CD14-positive monocyte (primary cell): ENCODE measurements at regions not wholly inside any gene's neighbourhood (a gene's known extent, or its start where the extent isn't known, plus 50 kb on each side); places are given as distances from the start of the nearest gene placed in this dataset.

Source experiments
- DNase-seq, 3 donors: peaks; one replicate each; pipeline ENCODE4 v3.0.0-alpha.2; 2011 to 2022
- H2AFZ ChIP-seq: 2 replicates; pipeline ENCODE4 v1.6.0; 2012; ENCODE audit warnings: mild to moderate bottlenecking, low read depth, low read length, inconsistent platforms; ENCODE audit not compliant: insufficient read depth, poor library complexity, severe bottlenecking
- H3K27ac ChIP-seq, 2 donors: 1 replicate in 1 of 2; 2 replicates in 1 of 2; pipeline ENCODE4 v1.5.1; 2012 to 2013; ENCODE audit warnings: low read length in 2 of 2, control low read depth in 1 of 2, inconsistent platforms in 1 of 2, low read depth in 1 of 2, mild to moderate bottlenecking in 1 of 2
- H3K27me3 ChIP-seq, 2 donors: one replicate each; pipeline versions ENCODE4 v1.6.0 to v1.6.1; 2011 to 2013; ENCODE audit warnings: low read length in 2 of 2; ENCODE audit not compliant: control insufficient read depth in 2 of 2, insufficient read depth in 2 of 2
- H3K36me3 ChIP-seq, 2 donors: replicated peaks in 1 of 2; 1 replicate in 1 of 2; 2 replicates in 1 of 2; pipeline versions ENCODE4 v1.5.1 to v1.6.1; 2012 to 2013; ENCODE audit warnings: low read length in 2 of 2, control low read depth in 1 of 2, inconsistent platforms in 1 of 2, mild to moderate bottlenecking in 1 of 2; ENCODE audit not compliant: insufficient read depth in 2 of 2, control insufficient read depth in 1 of 2
- H3K4me1 ChIP-seq, 2 donors: 1 replicate in 1 of 2; 2 replicates in 1 of 2; pipeline versions ENCODE4 v1.5.1 to v1.6.1; 2012 to 2013; ENCODE audit warnings: low read length in 2 of 2, control low read depth in 1 of 2, inconsistent platforms in 1 of 2, mild to moderate bottlenecking in 1 of 2, moderate library complexity in 1 of 2; ENCODE audit not compliant: insufficient read depth in 2 of 2, control insufficient read depth in 1 of 2
- H3K4me2 ChIP-seq: replicated peaks from 2 replicates; pipeline ENCODE3; 2012; ENCODE audit warnings: low read length, moderate library complexity, mild to moderate bottlenecking; ENCODE audit not compliant: poor library complexity, severe bottlenecking; ENCODE audit errors: extremely low read depth
- H3K4me3 ChIP-seq, 3 experiments: fragments of 200-600 bp in 1 of 3; sonication (generic) in 1 of 3; replicated peaks in 1 of 3; 1 replicate in 2 of 3; 2 replicates in 1 of 3; pipeline ENCODE4 v1.5.1; 2011 to 2013; ENCODE audit warnings: low read length in 3 of 3, mild to moderate bottlenecking in 3 of 3, control low read depth in 2 of 3, low read depth in 2 of 3, inconsistent platforms in 1 of 3, moderate library complexity in 1 of 3
- H3K79me2 ChIP-seq: 2 replicates; pipeline ENCODE4 v1.6.0; 2012; ENCODE audit warnings: mild to moderate bottlenecking, control low read depth, inconsistent platforms, low read length, moderate library complexity; ENCODE audit not compliant: insufficient read depth
- H3K9ac ChIP-seq: 2 replicates; pipeline ENCODE4 v1.6.0; 2017; ENCODE audit warnings: low read length, mild to moderate bottlenecking; ENCODE audit not compliant: insufficient read depth, poor library complexity, severe bottlenecking
- H3K9me3 ChIP-seq, 2 donors: replicated peaks in 1 of 2; 1 replicate in 1 of 2; 2 replicates in 1 of 2; pipeline versions ENCODE4 v1.5.1 to v1.6.1; 2012 to 2013; ENCODE audit warnings: low read length in 2 of 2, control low read depth in 1 of 2; ENCODE audit not compliant: control insufficient read depth in 1 of 2, insufficient read depth in 1 of 2
- H4K20me1 ChIP-seq: 2 replicates; pipeline ENCODE4 v1.6.0; 2012; ENCODE audit warnings: mild to moderate bottlenecking, low read length, control low read depth, moderate library complexity; ENCODE audit not compliant: insufficient read depth
- H3K27ac Mint-ChIP-seq, 7 donors: one replicate each; pipeline ENCODE4 v1.8.0; 2020; ENCODE audit warnings: mild to moderate bottlenecking in 7 of 7, mixed read lengths in 7 of 7, moderate library complexity in 6 of 7, inconsistent platforms in 2 of 7
- H3K27me3 Mint-ChIP-seq, 3 donors: one replicate each; pipeline ENCODE4 v1.8.0; 2021 to 2022; ENCODE audit warnings: low read depth in 3 of 3, mild to moderate bottlenecking in 3 of 3, mixed read lengths in 3 of 3, moderate library complexity in 3 of 3, inconsistent platforms in 1 of 3
- H3K36me3 Mint-ChIP-seq, 2 donors: one replicate each; pipeline ENCODE4 v1.8.0; 2020; ENCODE audit warnings: mixed read lengths in 2 of 2, inconsistent platforms in 1 of 2, mild to moderate bottlenecking in 1 of 2
- H3K4me1 Mint-ChIP-seq: one replicate; pipeline ENCODE4 v1.8.0; 2020; ENCODE audit warnings: mild to moderate bottlenecking, mixed read lengths
- H3K4me3 Mint-ChIP-seq, 2 donors: one replicate each; pipeline ENCODE4 v1.8.0; 2020; ENCODE audit warnings: mild to moderate bottlenecking in 2 of 2, mixed read lengths in 2 of 2, moderate library complexity in 1 of 2
- H3K9me3 Mint-ChIP-seq, 7 donors: one replicate each; pipeline ENCODE4 v1.8.0; 2020 to 2022; ENCODE audit warnings: mixed read lengths in 7 of 7, mild to moderate bottlenecking in 6 of 7, moderate library complexity in 6 of 7, inconsistent platforms in 2 of 7
- WGBS: methylation state at CpG from one replicate; pipeline ENCODE4 v1.1.5; 2013; ENCODE audit warnings: missing lambda C conversion rate; ENCODE audit not compliant: insufficient coverage; 5-methylcytosine and 5-hydroxymethylcytosine counted together
- intact Hi-C, 2 donors: fragments of 100-400 bp; cut with micrococcal nuclease; formaldehyde crosslinking; loops; one replicate each; pipeline versions ENCODE4 v1.15.0 to v1.15.1; 2023
- TF ChIP-seq, protein P1 (sequence below): fragments of 200-600 bp; IDR thresholded peaks from one replicate; pipeline ENCODE4 v1.8.0; 2022; ENCODE audit warnings: antibody characterized with exemption, mild to moderate bottlenecking

DNA sequence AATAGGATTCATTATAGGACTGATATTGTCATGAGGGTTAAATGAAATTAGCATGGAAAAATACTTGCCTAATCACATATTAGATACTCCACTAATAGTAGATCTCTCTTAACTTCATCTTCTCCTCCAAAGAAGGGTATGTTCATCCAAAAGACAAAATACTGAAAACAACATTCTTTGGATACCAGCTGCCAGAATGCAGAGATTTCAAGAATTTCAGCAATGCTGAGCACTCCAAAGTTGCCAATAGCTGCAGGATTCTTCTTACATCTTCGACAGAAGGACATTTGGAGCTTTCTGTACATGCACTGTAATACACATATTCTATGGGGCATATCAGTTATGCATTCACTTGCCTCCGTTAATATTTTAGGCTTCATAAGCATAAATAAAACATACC is 436.5 kb downstream of the HAPSTR1 start:
- H3K27me3 ChIP-seq, result no peaks in the 10 kb centered on the region
- H3K36me3 Mint-ChIP-seq, result no peaks in the 10 kb centered on the region
- TF ChIP-seq, protein P1, sequence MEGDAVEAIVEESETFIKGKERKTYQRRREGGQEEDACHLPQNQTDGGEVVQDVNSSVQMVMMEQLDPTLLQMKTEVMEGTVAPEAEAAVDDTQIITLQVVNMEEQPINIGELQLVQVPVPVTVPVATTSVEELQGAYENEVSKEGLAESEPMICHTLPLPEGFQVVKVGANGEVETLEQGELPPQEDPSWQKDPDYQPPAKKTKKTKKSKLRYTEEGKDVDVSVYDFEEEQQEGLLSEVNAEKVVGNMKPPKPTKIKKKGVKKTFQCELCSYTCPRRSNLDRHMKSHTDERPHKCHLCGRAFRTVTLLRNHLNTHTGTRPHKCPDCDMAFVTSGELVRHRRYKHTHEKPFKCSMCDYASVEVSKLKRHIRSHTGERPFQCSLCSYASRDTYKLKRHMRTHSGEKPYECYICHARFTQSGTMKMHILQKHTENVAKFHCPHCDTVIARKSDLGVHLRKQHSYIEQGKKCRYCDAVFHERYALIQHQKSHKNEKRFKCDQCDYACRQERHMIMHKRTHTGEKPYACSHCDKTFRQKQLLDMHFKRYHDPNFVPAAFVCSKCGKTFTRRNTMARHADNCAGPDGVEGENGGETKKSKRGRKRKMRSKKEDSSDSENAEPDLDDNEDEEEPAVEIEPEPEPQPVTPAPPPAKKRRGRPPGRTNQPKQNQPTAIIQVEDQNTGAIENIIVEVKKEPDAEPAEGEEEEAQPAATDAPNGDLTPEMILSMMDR, result no peak
- H3K79me2 ChIP-seq, result no peaks in the 10 kb centered on the region
- 58% methylated on average over 2 of the region's 2 CpGs for WGBS
- H3K27ac Mint-ChIP-seq, result no peak overlapping the region
- H3K4me1 ChIP-seq, result no peaks in the 10 kb centered on the region
- H3K4me3 ChIP-seq, result no peak overlapping the region
- no peak overlapping the region for H3K4me3 Mint-ChIP-seq
- no peak overlapping the region for H3K9ac ChIP-seq
- no peaks in the 10 kb centered on the region for H3K27me3 Mint-ChIP-seq
- peaks cover 0 to 7% (median 3%) of the 10 kb centered on the region in 7 donors for H3K9me3 Mint-ChIP-seq
- H3K4me1 Mint-ChIP-seq, result no peaks in the 10 kb centered on the region
- H4K20me1 ChIP-seq, result no peaks in the 10 kb centered on the region
- no peak overlapping the region for H3K4me2 ChIP-seq
- H3K36me3 ChIP-seq, result no peaks in the 10 kb centered on the region
- intact Hi-C loops, result no loop called here
- H2AFZ ChIP-seq, result no peak overlapping the region
- no peak overlapping the region for H3K27ac ChIP-seq
- peaks cover 7% of the 10 kb centered on the region in 2 donors for H3K9me3 ChIP-seq
- DNase-seq, result no peak

DNA sequence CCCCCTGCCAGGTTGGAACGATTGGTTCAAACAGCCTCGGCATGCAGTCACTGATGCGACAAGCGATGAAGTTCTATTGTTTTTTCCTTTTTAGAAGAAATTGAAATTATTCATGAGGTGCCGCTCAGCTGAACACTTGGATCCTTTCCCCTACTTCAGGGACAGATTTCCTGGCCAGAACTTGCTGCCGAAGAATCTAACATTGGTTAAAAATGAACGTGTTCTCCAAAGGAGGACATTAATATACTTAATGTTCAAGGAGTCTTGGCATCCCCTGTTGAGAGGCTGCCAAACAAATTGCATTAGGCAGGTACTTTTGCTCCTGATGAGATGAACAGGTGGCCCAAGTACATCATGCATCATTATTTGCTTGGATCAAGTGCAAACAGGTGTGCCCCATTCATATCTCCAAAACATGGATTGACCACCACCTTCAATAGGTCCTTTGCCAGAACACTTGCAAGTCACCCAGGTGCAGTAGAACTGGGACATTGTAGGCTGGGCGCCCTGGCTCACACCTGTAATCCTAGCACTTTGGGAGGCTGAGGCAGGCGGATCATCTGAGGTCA is 437.2 kb downstream of the HAPSTR1 start:
- H3K79me2 ChIP-seq, result no peaks in the 10 kb centered on the region
- H2AFZ ChIP-seq, result no peak overlapping the region
- no peak overlapping the region for H3K4me3 Mint-ChIP-seq
- no peaks in the 10 kb centered on the region for H3K4me1 ChIP-seq
- no peaks in the 10 kb centered on the region for H4K20me1 ChIP-seq
- peaks cover 7% of the 10 kb centered on the region in 2 donors for H3K9me3 ChIP-seq
- H3K27me3 Mint-ChIP-seq, result no peaks in the 10 kb centered on the region
- H3K36me3 Mint-ChIP-seq, result no peaks in the 10 kb centered on the region
- no peak overlapping the region for H3K9ac ChIP-seq
- H3K36me3 ChIP-seq, result no peaks in the 10 kb centered on the region
- H3K27me3 ChIP-seq, result no peaks in the 10 kb centered on the region
- H3K27ac ChIP-seq, result no peak overlapping the region
- peaks cover 0 to 9% (median 5%) of the 10 kb centered on the region in 7 donors for H3K9me3 Mint-ChIP-seq
- H3K4me2 ChIP-seq, result no peak overlapping the region
- intact Hi-C loops, result no loop called here
- H3K4me1 Mint-ChIP-seq, result no peaks in the 10 kb centered on the region
- no peak for DNase-seq
- no peak overlapping the region for H3K4me3 ChIP-seq
- TF ChIP-seq, protein P1, result no peak
- WGBS, result 83% methylated on average over 4 of the region's 9 CpGs
- H3K27ac Mint-ChIP-seq, result no peak overlapping the region
